HS-27A (cell line): ENCODE measurements at regions not wholly inside any gene's neighbourhood (a gene's known extent, or its start where the extent isn't known, plus 50 kb on each side); places are given as distances from the start of the nearest gene placed in this dataset.

Source experiments
- DNase-seq: peaks from one replicate; pipeline ENCODE4 v3.0.0-alpha.2; 2012; ENCODE audit warnings: low read depth, missing footprints

- DNase-seq = no peak
Observed at GRCh38 chr17:71395901-71396300, 724.9 kb upstream of the SOX9 start.

- no peak for DNase-seq
Observed at GRCh38 chr17:71396711-71397110, 724.1 kb upstream of the SOX9 start.

GRCh38 chr17:71398025-71398424 is 722.8 kb upstream of the SOX9 start:
- no peak for DNase-seq

GRCh38 chr17:71398800-71399219 is 722.0 kb upstream of the SOX9 start:
- DNase-seq = no peak

- DNase-seq = no peak
Observed at GRCh38 chr17:71399221-71399620, 721.6 kb upstream of the SOX9 start.

GRCh38 chr17:71399649-71400048 is 721.2 kb upstream of the SOX9 start:
- DNase-seq = no peak

- DNase-seq = no peak
Observed at GRCh38 chr17:71402007-71402406, 718.8 kb upstream of the SOX9 start.

GRCh38 chr17:71402661-71403141 is 718.1 kb upstream of the SOX9 start:
- DNase-seq = no peak

- no peak for DNase-seq
Observed at GRCh38 chr17:71405101-71405500, 715.7 kb upstream of the SOX9 start.

- DNase-seq = no peak
Observed at GRCh38 chr17:71407981-71408380, 712.8 kb upstream of the SOX9 start.

- no peak for DNase-seq
Observed at GRCh38 chr17:71409137-71409536, 711.7 kb upstream of the SOX9 start.

- DNase-seq = no peak
Observed at GRCh38 chr17:71409712-71410111, 711.1 kb upstream of the SOX9 start.

- DNase-seq = peak; percentile 73
Observed at GRCh38 chr17:71412803-71413202, 708.0 kb upstream of the SOX9 start.

- no peak for DNase-seq
Observed at GRCh38 chr17:71413935-71414334, 706.9 kb upstream of the SOX9 start.

GRCh38 chr17:71417142-71417541 is 703.7 kb upstream of the SOX9 start:
- no peak for DNase-seq

- DNase-seq = no peak
Observed at GRCh38 chr17:71422968-71423367, 697.9 kb upstream of the SOX9 start.

GRCh38 chr17:71423871-71424546 is 696.8 kb upstream of the SOX9 start:
- no peak for DNase-seq

GRCh38 chr17:71427801-71428200 is 693.0 kb upstream of the SOX9 start:
- no peak for DNase-seq

GRCh38 chr17:71428897-71429296 is 691.9 kb upstream of the SOX9 start:
- no peak for DNase-seq

- no peak for DNase-seq
Observed at GRCh38 chr17:71430281-71430680, 690.5 kb upstream of the SOX9 start.

GRCh38 chr17:71431146-71431545 is 689.7 kb upstream of the SOX9 start:
- DNase-seq = no peak

GRCh38 chr17:71432378-71433315 is 688.2 kb upstream of the SOX9 start:
- DNase-seq = no peak

- no peak for DNase-seq
Observed at GRCh38 chr17:71434716-71435115, 686.1 kb upstream of the SOX9 start.
